Effector memory CD4-positive, alpha-beta T cell (primary cell): ENCODE measurements at regions not wholly inside any gene's neighbourhood (a gene's known extent, or its start where the extent isn't known, plus 50 kb on each side); places are given as distances from the start of the nearest gene placed in this dataset.
"Not testable (repeated sequence)": the region's sequence is repeated elsewhere in the genome, so short reads cannot be mapped to it uniquely, and the experiment has no call there.

Experiments
- DNase-seq, 3 donors: peaks; one replicate each; pipeline ENCODE4 v3.0.0-alpha.2; 2020
- H3K27ac ChIP-seq: 2 replicates; pipeline ENCODE4 v1.7.0; 2013; ENCODE audit warnings: mild to moderate bottlenecking, low read length, moderate library complexity; ENCODE audit not compliant: insufficient read depth, poor library complexity, severe bottlenecking
- H3K27me3 ChIP-seq: replicated peaks from 2 replicates; pipeline ENCODE4 v1.7.0; 2013; ENCODE audit warnings: mild to moderate bottlenecking, low read length; ENCODE audit not compliant: insufficient read depth, control insufficient read depth, poor library complexity, severe bottlenecking
- H3K36me3 ChIP-seq: 2 replicates; pipeline ENCODE4 v1.7.0; 2013; ENCODE audit warnings: mild to moderate bottlenecking, low read length, moderate library complexity; ENCODE audit not compliant: control insufficient read depth, insufficient read depth
- H3K4me1 ChIP-seq: 2 replicates; pipeline ENCODE4 v1.7.0; 2013; ENCODE audit warnings: low read length, mild to moderate bottlenecking; ENCODE audit not compliant: control insufficient read depth, insufficient read depth, poor library complexity, severe bottlenecking
- H3K4me3 ChIP-seq: 2 replicates; pipeline ENCODE4 v1.7.0; 2013; ENCODE audit warnings: low read length, low read depth, mild to moderate bottlenecking; ENCODE audit not compliant: insufficient read depth, poor library complexity, severe bottlenecking
- H3K9me3 ChIP-seq: 2 replicates; pipeline ENCODE4 v1.7.0; 2013; ENCODE audit warnings: mild to moderate bottlenecking, low read length, moderate library complexity; ENCODE audit not compliant: control insufficient read depth

- H3K4me3 ChIP-seq, H3K36me3 ChIP-seq, H3K27me3 ChIP-seq, H3K27ac ChIP-seq, H3K4me1 ChIP-seq, H3K9me3 ChIP-seq, DNase-seq: not testable (repeated sequence)
Observed at GRCh38 chr1:21367973-21368514, 71.9 kb upstream of the NBPF3 start.

GRCh38 chr1:21366288-21366687, 73.6 kb upstream of the NBPF3 start:
- H3K4me3 ChIP-seq, result no peak overlapping the region
- no peaks in the 10 kb centered on the region for H3K27me3 ChIP-seq
- H3K4me1 ChIP-seq, result no peaks in the 10 kb centered on the region
- no peak overlapping the region for H3K27ac ChIP-seq
- no peak for DNase-seq
- no peaks in the 10 kb centered on the region for H3K36me3 ChIP-seq
- no peaks in the 10 kb centered on the region for H3K9me3 ChIP-seq

- Histone ChIP-seq H3K36me3 (no peaks in the 10 kb centered on the region), H3K4me3 (no peak overlapping the region), H3K27me3 (no peaks in the 10 kb centered on the region), H3K9me3 (no peaks in the 10 kb centered on the region), H3K4me1 (no peaks in the 10 kb centered on the region), H3K27ac (no peak overlapping the region)
- DNase-seq, result no peak
Observed at GRCh38 chr1:21365036-21365435, 74.8 kb upstream of the ECE1 start.

- no peaks in the 10 kb centered on the region for H3K4me1 ChIP-seq
- DNase-seq, result no peak
- H3K4me3 ChIP-seq, result no peak overlapping the region
Observed at GRCh38 chr1:21362096-21362495, 71.8 kb upstream of the ECE1 start.

GRCh38 chr1:21361506-21361905, 71.2 kb upstream of the ECE1 start:
- Histone ChIP-seq H3K4me1 (no peaks in the 10 kb centered on the region), H3K27ac (no peak overlapping the region), H3K36me3 (no peaks in the 10 kb centered on the region), H3K4me3 (no peak overlapping the region), H3K9me3 (no peaks in the 10 kb centered on the region), H3K27me3 (no peaks in the 10 kb centered on the region)
- no peak for DNase-seq

More at GRCh38 chr1:21362096-21362495, 71.8 kb upstream of the ECE1 start:
- Histone ChIP-seq H3K27me3 (no peaks in the 10 kb centered on the region), H3K27ac (no peak overlapping the region), H3K36me3 (no peaks in the 10 kb centered on the region), H3K9me3 (no peaks in the 10 kb centered on the region)

GRCh38 chr1:21357161-21357560, 66.9 kb upstream of the ECE1 start:
- Histone ChIP-seq H3K27me3 (no peaks in the 10 kb centered on the region), H3K4me3 (no peak overlapping the region), H3K4me1 (no peaks in the 10 kb centered on the region), H3K9me3 (no peaks in the 10 kb centered on the region), H3K36me3 (no peaks in the 10 kb centered on the region), H3K27ac (no peak overlapping the region)
- DNase-seq, result no peak

- Histone ChIP-seq H3K36me3 (no peaks in the 10 kb centered on the region), H3K9me3 (no peaks in the 10 kb centered on the region), H3K4me1 (no peaks in the 10 kb centered on the region), H3K27ac (no peak overlapping the region), H3K4me3 (no peak overlapping the region), H3K27me3 (no peaks in the 10 kb centered on the region)
- DNase-seq, result no peak
Observed at GRCh38 chr1:21355956-21356355, 65.7 kb upstream of the ECE1 start.

GRCh38 chr1:21352586-21352985, 62.3 kb upstream of the ECE1 start:
- H3K27me3 ChIP-seq, result no peaks in the 10 kb centered on the region
- no peaks in the 10 kb centered on the region for H3K4me1 ChIP-seq
- no peak overlapping the region for H3K4me3 ChIP-seq
- H3K36me3 ChIP-seq, result no peaks in the 10 kb centered on the region
- DNase-seq, result no peak
- no peaks in the 10 kb centered on the region for H3K9me3 ChIP-seq
- no peak overlapping the region for H3K27ac ChIP-seq

- Histone ChIP-seq H3K27ac (no peak overlapping the region), H3K27me3 (no peaks in the 10 kb centered on the region), H3K36me3 (no peaks in the 10 kb centered on the region)
Observed at GRCh38 chr1:21351901-21352300, 61.6 kb upstream of the ECE1 start.

GRCh38 chr1:21350202-21350885, 60.1 kb upstream of the ECE1 start:
- Histone ChIP-seq H3K27me3 (no peaks in the 10 kb centered on the region), H3K27ac (no peak overlapping the region), H3K4me3 (no peak overlapping the region), H3K4me1 (peaks cover 5% of the 10 kb centered on the region), H3K9me3 (no peaks in the 10 kb centered on the region), H3K36me3 (no peaks in the 10 kb centered on the region)
- no peak for DNase-seq

More at GRCh38 chr1:21351901-21352300, 61.6 kb upstream of the ECE1 start:
- Histone ChIP-seq H3K4me3 (no peak overlapping the region), H3K4me1 (no peaks in the 10 kb centered on the region), H3K9me3 (no peaks in the 10 kb centered on the region)
- no peak for DNase-seq
